ENCODE measurements at regions not wholly inside any gene's neighbourhood (a gene's known extent, or its start where the extent isn't known, plus 50 kb on each side); places are given as distances from the start of the nearest gene placed in this dataset.
A peak's percentile ranks its signal among the peaks of the same experiment; 100 is the strongest.
"Not testable (repeated sequence)": the region's sequence is repeated elsewhere in the genome, so short reads cannot be mapped to it uniquely, and the experiment has no call there.

GRCh38 chr12:45518291-45519235, 210.9 kb upstream of the ARID2 start:
- Histone ChIP-seq H3K27me3 (ENCODE audit: control insufficient read depth in 2 of 2, insufficient read depth in 2 of 2, low read length in 2 of 2) (peaks cover 0 to 3% of the 10 kb centered on the region in 2 experiments; a peak in 1 of 5 replicates), H3K36me3 (ENCODE audit: control insufficient read depth, insufficient read depth, low read length) (no peaks in the 10 kb centered on the region), H3K27ac (ENCODE audit: extremely low read depth, low read depth, low read length) (no peak overlapping the region), H3K9me3 (replicated peaks; ENCODE audit: control insufficient read depth, insufficient read depth, low read depth, low read length) (no peaks in the 10 kb centered on the region), H3K9me1 (ENCODE audit: control insufficient read depth, insufficient read depth, low read length) (no peaks in the 10 kb centered on the region), H2AFZ (ENCODE audit: low read depth, low read length) (peak overlapping the region; percentile 71), H3K79me2 (ENCODE audit: control insufficient read depth, insufficient read depth, low read length) (no peaks in the 10 kb centered on the region), H3K4me3 (no peak overlapping the region), H4K20me1 (replicated peaks; ENCODE audit: control insufficient read depth, insufficient read depth, low read length) (no peaks in the 10 kb centered on the region), H3K9ac (ENCODE audit: insufficient read depth in 1 of 2, low read depth in 2 of 2, low read length in 2 of 2) (no peak overlapping the region), H3K4me2 (ENCODE audit: insufficient read depth, low read length) (no peak overlapping the region), H3K4me1 (replicated peaks in 1 of 2; ENCODE audit: control insufficient read depth in 2 of 2, insufficient read depth in 2 of 2, low read length in 2 of 2) (peaks cover 0 to 4% of the 10 kb centered on the region in 2 experiments; a peak in 1 of 5 replicates)
- POLR2A ChIA-PET: interaction anchor here (1.1 to 1.2 kb wide), 2 partner anchors 11 to 209 kb away, joined by 3 read pairs; no protein-coding TSS in a partner anchor
- in situ Hi-C loops (cut with MboI): no loop called here
- no TSS peak for BruUV-seq (replicated peaks)
- CTCF ChIA-PET (ENCODE audit: low intra/inter-chr PET ratio): no interaction called here
- FAIRE-seq (peak; percentile 46), ATAC-seq (peak; percentile 23), DNase-seq (ENCODE audit: extremely low read depth in 1 of 4, low spot score in 3 of 4) (no peak)
- TF ChIP-seq NR3C1 (CRISPR knock-in tag; IDR thresholded peaks at IDR 0.05) (no peak), SPI1 (IDR thresholded peaks at IDR 0.05; ENCODE audit: borderline replicate concordance, low read depth, low read length) (peak; percentile 51; the same call in 1 of the 2 replicates)
- intact Hi-C loops (cut with micrococcal nuclease): no loop called here
- WGBS (ENCODE audit: insufficient coverage, low coverage, missing lambda C conversion rate): 6% methylated on average over 10 of the region's 10 CpGs

- no TSS peak for BruUV-seq (replicated peaks)
- H3K79me2 ChIP-seq (ENCODE audit: control insufficient read depth, insufficient read depth, low read length): no peaks in the 10 kb centered on the region
- H3K27ac ChIP-seq (ENCODE audit: extremely low read depth, low read depth, low read length): no peak overlapping the region
- no peaks in the 10 kb centered on the region for H3K9me3 ChIP-seq (replicated peaks; ENCODE audit: control insufficient read depth, insufficient read depth, low read depth, low read length)
- H3K4me1 ChIP-seq (replicated peaks in 1 of 2; ENCODE audit: control insufficient read depth in 2 of 2, insufficient read depth in 2 of 2, low read length in 2 of 2): peaks cover 0 to 4% of the 10 kb centered on the region in 2 experiments; a peak in 1 of 5 replicates
- no peak overlapping the region for H3K4me2 ChIP-seq (ENCODE audit: insufficient read depth, low read length)
- intact Hi-C loops (cut with micrococcal nuclease) (no loop called here), in situ Hi-C loops (cut with MboI) (no loop called here)
- WGBS (ENCODE audit: insufficient coverage, low coverage, missing lambda C conversion rate): 18% methylated on average over 3 of the region's 3 CpGs
- ChIA-PET POLR2A (no interaction called here), CTCF (ENCODE audit: low intra/inter-chr PET ratio) (no interaction called here)
- no peaks in the 10 kb centered on the region for H3K9me1 ChIP-seq (ENCODE audit: control insufficient read depth, insufficient read depth, low read length)
- no peak for FAIRE-seq
- H2AFZ ChIP-seq (ENCODE audit: low read depth, low read length): peak overlapping the region; percentile 38; the same call in 1 of the 2 replicates
- TF ChIP-seq ZNF316 (IDR thresholded peaks at IDR 0.05): 0 out of 2 replicates have a peak, but pooled peaks have one; percentile 1
- 0 out of 2 replicates have a peak, but pooled peaks have one; percentile 52 for TF ChIP-seq C11orf30 (IDR thresholded peaks at IDR 0.05; ENCODE audit: low read depth)
- no peak for TF ChIP-seq HDGF (IDR thresholded peaks at IDR 0.05)
- TF ChIP-seq RFX1 (IDR thresholded peaks at IDR 0.05): 0 out of 2 replicates have a peak, but pooled peaks have one; percentile 17
- no peaks in the 10 kb centered on the region for H4K20me1 ChIP-seq (replicated peaks; ENCODE audit: control insufficient read depth, insufficient read depth, low read length)
- no peak for ATAC-seq
- peaks cover 0 to 3% of the 10 kb centered on the region in 2 experiments; a peak in 1 of 5 replicates for H3K27me3 ChIP-seq (ENCODE audit: control insufficient read depth in 2 of 2, insufficient read depth in 2 of 2, low read length in 2 of 2)
- DNase-seq (ENCODE audit: extremely low read depth in 1 of 4, low spot score in 3 of 4): no peak
- H3K4me3 ChIP-seq: no peak overlapping the region
- no peak overlapping the region for H3K9ac ChIP-seq (ENCODE audit: insufficient read depth in 1 of 2, low read depth in 2 of 2, low read length in 2 of 2)
- no peaks in the 10 kb centered on the region for H3K36me3 ChIP-seq (ENCODE audit: control insufficient read depth, insufficient read depth, low read length)
These were observed 207.3 kb upstream of the ARID2 start for GRCh38 chr12:45522227-45522626.

GRCh38 chr12:45526823-45527222, 202.7 kb upstream of the ARID2 start:
- H3K27me3 ChIP-seq (ENCODE audit: control insufficient read depth in 2 of 2, insufficient read depth in 2 of 2, low read length in 2 of 2); POLR2A ChIA-PET; H2AFZ ChIP-seq (ENCODE audit: low read depth, low read length); H3K4me2 ChIP-seq (ENCODE audit: insufficient read depth, low read length); DNase-seq (ENCODE audit: extremely low read depth in 1 of 4, low spot score in 3 of 4); H3K4me3 ChIP-seq; in situ Hi-C loops (cut with MboI); H4K20me1 ChIP-seq (replicated peaks; ENCODE audit: control insufficient read depth, insufficient read depth, low read length); H3K9me1 ChIP-seq (ENCODE audit: control insufficient read depth, insufficient read depth, low read length); H3K27ac ChIP-seq (ENCODE audit: extremely low read depth, low read depth, low read length); ATAC-seq; H3K9ac ChIP-seq (ENCODE audit: insufficient read depth in 1 of 2, low read depth in 2 of 2, low read length in 2 of 2); BruUV-seq (replicated peaks); H3K4me1 ChIP-seq (replicated peaks in 1 of 2; ENCODE audit: control insufficient read depth in 2 of 2, insufficient read depth in 2 of 2, low read length in 2 of 2); CTCF ChIA-PET (ENCODE audit: low intra/inter-chr PET ratio); FAIRE-seq; H3K36me3 ChIP-seq (ENCODE audit: control insufficient read depth, insufficient read depth, low read length); H3K9me3 ChIP-seq (replicated peaks; ENCODE audit: control insufficient read depth, insufficient read depth, low read depth, low read length); H3K79me2 ChIP-seq (ENCODE audit: control insufficient read depth, insufficient read depth, low read length); intact Hi-C loops (cut with micrococcal nuclease): not testable (repeated sequence)
- WGBS (ENCODE audit: insufficient coverage, low coverage, missing lambda C conversion rate): 0% methylated on average over 1 of the region's 1 CpG

Data from K562 (cell line).